ENCODE measurements at regions not wholly inside any gene's neighbourhood (a gene's known extent, or its start where the extent isn't known, plus 50 kb on each side); places are given as distances from the start of the nearest gene placed in this dataset.
"Not testable (repeated sequence)": the region's sequence is repeated elsewhere in the genome, so short reads cannot be mapped to it uniquely, and the experiment has no call there.

- no peak overlapping the region for H3K27ac ChIP-seq (ENCODE audit: insufficient read depth, low read depth, low read length, poor library complexity, severe bottlenecking)
- H3K9me3 ChIP-seq (ENCODE audit: control insufficient read depth, low read length) = no peaks in the 10 kb centered on the region
- H3K4me1 ChIP-seq (ENCODE audit: control insufficient read depth, insufficient read depth, low read length) = no peaks in the 10 kb centered on the region
- no peaks in the 10 kb centered on the region for H3K27me3 ChIP-seq (ENCODE audit: control insufficient read depth, insufficient read depth, low read length, poor library complexity, severe bottlenecking)
- 96 to 100% methylated on average over 2 of the region's 2 CpGs for WGBS, 2 experiments
- no peaks in the 10 kb centered on the region for H3K36me3 ChIP-seq (ENCODE audit: control insufficient read depth, insufficient read depth, low read length)
- H3K4me3 ChIP-seq (ENCODE audit: insufficient read depth, low read depth, low read length) = no peak overlapping the region
Observed at GRCh38 chr17:70420861-70421445, 251.6 kb downstream of the KCNJ2 start.

GRCh38 chr17:70422862-70423261 is 253.5 kb downstream of the KCNJ2 start:
- Histone ChIP-seq H3K36me3 (ENCODE audit: control insufficient read depth, insufficient read depth, low read length) (no peaks in the 10 kb centered on the region), H3K4me1 (ENCODE audit: control insufficient read depth, insufficient read depth, low read length) (no peaks in the 10 kb centered on the region), H3K9me3 (ENCODE audit: control insufficient read depth, low read length) (no peaks in the 10 kb centered on the region), H3K27ac (ENCODE audit: insufficient read depth, low read depth, low read length, poor library complexity, severe bottlenecking) (no peak overlapping the region), H3K4me3 (ENCODE audit: insufficient read depth, low read depth, low read length) (no peak overlapping the region), H3K27me3 (ENCODE audit: control insufficient read depth, insufficient read depth, low read length, poor library complexity, severe bottlenecking) (no peaks in the 10 kb centered on the region)

GRCh38 chr17:70423562-70423961 is 254.2 kb downstream of the KCNJ2 start:
- H3K9me3 ChIP-seq (ENCODE audit: control insufficient read depth, low read length) = no peaks in the 10 kb centered on the region
- no peaks in the 10 kb centered on the region for H3K4me1 ChIP-seq (ENCODE audit: control insufficient read depth, insufficient read depth, low read length)
- no peak overlapping the region for H3K4me3 ChIP-seq (ENCODE audit: insufficient read depth, low read depth, low read length)
- 93% methylated on average over 2 of the region's 2 CpGs; no CpG with 5 or more reads in 1 of the 2 experiments for WGBS, 2 experiments
- H3K27ac ChIP-seq (ENCODE audit: insufficient read depth, low read depth, low read length, poor library complexity, severe bottlenecking) = no peak overlapping the region
- no peaks in the 10 kb centered on the region for H3K27me3 ChIP-seq (ENCODE audit: control insufficient read depth, insufficient read depth, low read length, poor library complexity, severe bottlenecking)
- no peaks in the 10 kb centered on the region for H3K36me3 ChIP-seq (ENCODE audit: control insufficient read depth, insufficient read depth, low read length)

DNA sequence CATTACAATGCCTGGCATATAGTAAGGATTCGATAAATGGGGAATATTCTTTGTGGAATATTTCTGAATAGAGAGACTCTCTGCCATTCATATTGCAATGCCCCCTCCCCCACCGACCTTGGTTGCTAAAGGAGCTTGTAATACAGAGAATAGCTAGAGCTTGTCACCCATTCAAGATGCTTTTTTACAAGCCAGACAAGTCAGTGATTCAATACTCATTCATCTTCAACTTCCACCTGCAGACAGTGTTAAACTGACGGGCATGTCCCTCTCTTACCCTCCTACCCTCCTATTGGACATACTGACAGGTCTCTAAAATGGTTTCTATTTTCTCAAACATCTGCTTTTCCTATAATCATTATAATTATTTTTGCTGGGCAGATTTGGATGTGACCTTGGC is 257.4 kb downstream of the KCNJ2 start:
- H3K9me3 ChIP-seq (ENCODE audit: control insufficient read depth, low read length) = no peaks in the 10 kb centered on the region
- 71 to 76% methylated on average over 3 of the region's 3 CpGs for WGBS, 2 experiments

GRCh38 chr17:70434536-70435490 is 265.5 kb downstream of the KCNJ2 start:
- Histone ChIP-seq H3K4me3 (ENCODE audit: insufficient read depth, low read depth, low read length) (no peak overlapping the region), H3K4me1 (ENCODE audit: control insufficient read depth, insufficient read depth, low read length) (no peaks in the 10 kb centered on the region), H3K9me3 (ENCODE audit: control insufficient read depth, low read length) (no peaks in the 10 kb centered on the region), H3K27me3 (ENCODE audit: control insufficient read depth, insufficient read depth, low read length, poor library complexity, severe bottlenecking) (no peaks in the 10 kb centered on the region), H3K27ac (ENCODE audit: insufficient read depth, low read depth, low read length, poor library complexity, severe bottlenecking) (no peak overlapping the region), H3K36me3 (ENCODE audit: control insufficient read depth, insufficient read depth, low read length) (no peaks in the 10 kb centered on the region)
- WGBS, 2 experiments = 93% methylated on average over 9 of the region's 9 CpGs

More for the DNA sequence above, 257.4 kb downstream of the KCNJ2 start:
- Histone ChIP-seq H3K27ac (ENCODE audit: insufficient read depth, low read depth, low read length, poor library complexity, severe bottlenecking) (no peak overlapping the region), H3K36me3 (ENCODE audit: control insufficient read depth, insufficient read depth, low read length) (no peaks in the 10 kb centered on the region), H3K4me3 (ENCODE audit: insufficient read depth, low read depth, low read length) (no peak overlapping the region), H3K4me1 (ENCODE audit: control insufficient read depth, insufficient read depth, low read length) (no peaks in the 10 kb centered on the region), H3K27me3 (ENCODE audit: control insufficient read depth, insufficient read depth, low read length, poor library complexity, severe bottlenecking) (no peaks in the 10 kb centered on the region)

DNA sequence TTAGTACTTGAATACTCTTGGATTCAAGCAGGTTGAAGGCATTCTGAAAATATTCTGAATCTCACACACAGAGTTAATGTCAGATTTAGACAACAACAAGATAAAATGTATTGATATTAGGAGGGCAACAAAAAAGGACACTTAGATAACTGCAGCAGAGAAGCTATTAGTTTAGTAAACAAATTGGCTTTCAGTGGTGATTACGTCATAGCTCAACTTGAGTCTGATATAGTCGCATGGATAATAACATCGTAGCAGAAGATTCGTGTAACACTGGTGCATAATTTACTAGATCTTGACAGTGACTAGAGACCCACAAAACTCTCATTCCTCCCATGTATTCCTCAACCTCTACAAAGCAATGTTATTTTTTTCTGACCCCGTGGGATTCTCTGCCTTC is 268.3 kb downstream of the KCNJ2 start:
- H3K27ac ChIP-seq (ENCODE audit: insufficient read depth, low read depth, low read length, poor library complexity, severe bottlenecking) = no peak overlapping the region
- WGBS, 2 experiments = 90 to 94% methylated on average over 5 of the region's 5 CpGs
- no peaks in the 10 kb centered on the region for H3K4me1 ChIP-seq (ENCODE audit: control insufficient read depth, insufficient read depth, low read length)
- no peaks in the 10 kb centered on the region for H3K9me3 ChIP-seq (ENCODE audit: control insufficient read depth, low read length)
- no peak overlapping the region for H3K4me3 ChIP-seq (ENCODE audit: insufficient read depth, low read depth, low read length)
- no peaks in the 10 kb centered on the region for H3K27me3 ChIP-seq (ENCODE audit: control insufficient read depth, insufficient read depth, low read length, poor library complexity, severe bottlenecking)
- H3K36me3 ChIP-seq (ENCODE audit: control insufficient read depth, insufficient read depth, low read length) = no peaks in the 10 kb centered on the region

DNA sequence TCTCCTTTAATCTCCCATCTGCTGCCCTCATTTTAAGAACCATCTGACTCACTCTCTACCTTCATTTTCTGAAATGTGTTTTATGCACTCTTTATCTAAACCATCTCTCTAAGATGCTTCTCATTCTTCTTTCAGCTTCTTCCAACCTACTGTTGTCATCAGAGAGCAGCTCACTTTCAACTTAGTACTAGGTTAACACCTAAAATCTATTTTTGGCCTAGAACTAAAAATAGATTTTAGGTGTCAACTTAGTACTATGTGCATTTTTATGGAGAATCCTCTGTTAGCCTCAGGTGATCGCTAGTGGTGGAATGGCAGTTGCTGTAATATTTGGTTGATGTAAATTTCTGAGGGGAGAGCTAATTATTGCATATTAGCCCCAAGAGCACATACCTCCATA is 277.1 kb downstream of the KCNJ2 start:
- Histone ChIP-seq H3K27ac (ENCODE audit: insufficient read depth, low read depth, low read length, poor library complexity, severe bottlenecking) (no peak overlapping the region), H3K27me3 (ENCODE audit: control insufficient read depth, insufficient read depth, low read length, poor library complexity, severe bottlenecking) (no peaks in the 10 kb centered on the region), H3K9me3 (ENCODE audit: control insufficient read depth, low read length) (no peaks in the 10 kb centered on the region), H3K4me3 (ENCODE audit: insufficient read depth, low read depth, low read length) (no peak overlapping the region), H3K36me3 (ENCODE audit: control insufficient read depth, insufficient read depth, low read length) (no peaks in the 10 kb centered on the region), H3K4me1 (ENCODE audit: control insufficient read depth, insufficient read depth, low read length) (no peaks in the 10 kb centered on the region)
- WGBS, 2 experiments = 100% methylated on average over 1 of the region's 1 CpG

GRCh38 chr17:70447588-70447987 is 278.3 kb downstream of the KCNJ2 start:
- WGBS, 2 experiments = 92 to 95% methylated on average over 1 to 2 of the region's 2 CpGs
- Histone ChIP-seq H3K36me3 (ENCODE audit: control insufficient read depth, insufficient read depth, low read length) (no peaks in the 10 kb centered on the region), H3K9me3 (ENCODE audit: control insufficient read depth, low read length) (no peaks in the 10 kb centered on the region), H3K4me1 (ENCODE audit: control insufficient read depth, insufficient read depth, low read length) (no peaks in the 10 kb centered on the region), H3K27me3 (ENCODE audit: control insufficient read depth, insufficient read depth, low read length, poor library complexity, severe bottlenecking) (no peaks in the 10 kb centered on the region), H3K27ac (ENCODE audit: insufficient read depth, low read depth, low read length, poor library complexity, severe bottlenecking) (no peak overlapping the region), H3K4me3 (ENCODE audit: insufficient read depth, low read depth, low read length) (no peak overlapping the region)

DNA sequence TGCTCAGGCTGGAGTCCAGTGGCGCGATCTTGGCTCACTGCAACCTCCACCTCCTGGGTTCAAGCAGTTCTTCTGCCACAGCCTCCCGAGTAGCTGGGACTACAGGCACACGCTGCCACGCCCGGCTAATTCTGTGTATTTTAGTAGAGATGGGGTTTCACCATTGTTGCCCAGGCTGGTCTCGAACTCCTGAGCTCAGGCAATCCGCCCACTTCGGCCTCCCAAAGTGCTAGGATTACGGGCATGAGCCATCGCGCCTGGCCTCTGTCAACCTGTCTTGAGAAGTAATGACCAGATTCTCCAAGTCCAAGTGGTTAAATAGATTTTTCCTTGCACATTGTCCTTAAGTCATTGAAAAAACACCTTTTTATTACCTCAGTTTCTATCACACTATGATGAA is 283.7 kb downstream of the KCNJ2 start:
- H3K27ac ChIP-seq (ENCODE audit: insufficient read depth, low read depth, low read length, poor library complexity, severe bottlenecking); H3K9me3 ChIP-seq (ENCODE audit: control insufficient read depth, low read length); H3K36me3 ChIP-seq (ENCODE audit: control insufficient read depth, insufficient read depth, low read length); H3K4me3 ChIP-seq (ENCODE audit: insufficient read depth, low read depth, low read length); H3K27me3 ChIP-seq (ENCODE audit: control insufficient read depth, insufficient read depth, low read length, poor library complexity, severe bottlenecking); H3K4me1 ChIP-seq (ENCODE audit: control insufficient read depth, insufficient read depth, low read length): not testable (repeated sequence)
- 90 to 94% methylated on average over 12 of the region's 12 CpGs for WGBS, 2 experiments

DNA sequence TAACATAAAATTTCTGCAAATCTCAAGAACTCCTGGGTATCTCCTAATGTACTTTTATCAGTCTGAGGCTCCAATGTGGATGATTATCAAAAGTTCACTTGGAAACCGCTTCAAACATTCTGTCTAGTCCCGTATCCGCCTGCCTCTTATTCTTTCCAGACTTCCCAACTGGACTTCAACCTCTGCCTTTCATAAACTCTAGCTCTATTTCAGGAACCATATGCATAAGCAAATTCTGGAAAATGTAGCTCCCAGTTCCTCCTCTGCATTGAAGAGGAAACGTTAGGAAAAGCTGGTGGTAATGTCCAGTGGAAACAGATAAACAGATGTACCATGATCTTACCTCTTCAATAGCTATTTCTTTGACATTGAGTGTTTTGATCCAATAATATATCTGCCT is 285.0 kb downstream of the KCNJ2 start:
- WGBS, 2 experiments = 96 to 98% methylated on average over 4 of the region's 4 CpGs
- Histone ChIP-seq H3K4me1 (ENCODE audit: control insufficient read depth, insufficient read depth, low read length) (no peaks in the 10 kb centered on the region), H3K27me3 (ENCODE audit: control insufficient read depth, insufficient read depth, low read length, poor library complexity, severe bottlenecking) (no peaks in the 10 kb centered on the region), H3K36me3 (ENCODE audit: control insufficient read depth, insufficient read depth, low read length) (no peaks in the 10 kb centered on the region), H3K9me3 (ENCODE audit: control insufficient read depth, low read length) (no peaks in the 10 kb centered on the region), H3K4me3 (ENCODE audit: insufficient read depth, low read depth, low read length) (no peak overlapping the region), H3K27ac (ENCODE audit: insufficient read depth, low read depth, low read length, poor library complexity, severe bottlenecking) (no peak overlapping the region)

Measured in ectodermal cell (in vitro differentiated cells).